CD4-positive, alpha-beta T cell (primary cell): ENCODE measurements at regions not wholly inside any gene's neighbourhood (a gene's known extent, or its start where the extent isn't known, plus 50 kb on each side); places are given as distances from the start of the nearest gene placed in this dataset.

ENCODE experiments used
- ATAC-seq: fragments of 200-7000 bp; cut with Tn5 transposase; one replicate; pipeline ENCODE4 v1.10.0; 2022; ENCODE audit warnings: mild to moderate bottlenecking; ENCODE audit not compliant: poor library complexity
- CTCF ChIA-PET: fragments of 350-600 bp; sonication (Branson Sonifier 250); formaldehyde crosslinking; loops from one replicate; lab custom pipeline; 2021; ENCODE audit warnings: antibody characterized with exemption, inconsistent platforms; lab: Charles Lee
- POLR2A ChIA-PET: fragments of 350-600 bp; sonication (Branson Sonifier 250); formaldehyde crosslinking; loops from one replicate; lab custom pipeline; 2021; ENCODE audit warnings: antibody characterized with exemption, inconsistent platforms; lab: Charles Lee
- DNase-seq, 14 experiments: peaks; one replicate each; pipeline ENCODE4 v3.0.0-alpha.2; 2013 to 2020; ENCODE audit warnings: mixed read lengths in 2 of 14
- H3K27ac ChIP-seq, 2 donors: one replicate each; pipeline versions ENCODE4 v1.5.1 to v1.7.0; 2013; ENCODE audit warnings: low read length in 2 of 2, low read depth in 1 of 2, mild to moderate bottlenecking in 1 of 2
- H3K27me3 ChIP-seq, 2 experiments: 1 replicate in 1 of 2; 2 replicates in 1 of 2; pipeline versions ENCODE4 v1.6.1 to v1.7.0; 2013; ENCODE audit warnings: low read length in 2 of 2, control low read depth in 1 of 2, mild to moderate bottlenecking in 1 of 2, moderate library complexity in 1 of 2; ENCODE audit not compliant: insufficient read depth in 2 of 2, control insufficient read depth in 1 of 2
- H3K36me3 ChIP-seq: one replicate; pipeline ENCODE4 v1.6.1; 2013; ENCODE audit warnings: low read length, control low read depth; ENCODE audit not compliant: insufficient read depth
- H3K4me1 ChIP-seq: one replicate; pipeline ENCODE4 v1.6.1; 2013; ENCODE audit warnings: low read length, control low read depth; ENCODE audit not compliant: insufficient read depth
- H3K4me3 ChIP-seq: one replicate; pipeline ENCODE4 v1.5.1; 2013; ENCODE audit warnings: mild to moderate bottlenecking, low read length, moderate library complexity
- H3K9me3 ChIP-seq, 2 experiments: 1 replicate in 1 of 2; 2 replicates in 1 of 2; pipeline versions ENCODE4 v1.6.1 to v1.7.0; 2013; ENCODE audit warnings: low read length in 2 of 2, mild to moderate bottlenecking in 2 of 2, control low read depth in 1 of 2, moderate library complexity in 1 of 2; ENCODE audit not compliant: control insufficient read depth in 1 of 2, insufficient read depth in 1 of 2
- H3K27ac Mint-ChIP-seq: one replicate; pipeline ENCODE4 v1.8.0; 2020; ENCODE audit warnings: mixed read lengths
- H3K27me3 Mint-ChIP-seq: one replicate; pipeline ENCODE4 v1.8.0; 2021; ENCODE audit warnings: mixed read lengths
- H3K36me3 Mint-ChIP-seq: one replicate; pipeline ENCODE4 v1.8.0; 2021; ENCODE audit warnings: low read depth, mixed read lengths
- H3K4me1 Mint-ChIP-seq: one replicate; pipeline ENCODE4 v1.8.0; 2021; ENCODE audit warnings: low read depth, mixed read lengths
- H3K4me3 Mint-ChIP-seq: one replicate; pipeline ENCODE4 v1.8.0; 2020; ENCODE audit warnings: mild to moderate bottlenecking, mixed read lengths
- H3K9me3 Mint-ChIP-seq: one replicate; pipeline ENCODE4 v1.8.0; 2020; ENCODE audit warnings: mixed read lengths
- CTCF ChIP-seq: fragments of 200-600 bp; IDR thresholded peaks from one replicate; pipeline ENCODE4 v1.8.0; 2022; ENCODE audit warnings: antibody characterized with exemption, mild to moderate bottlenecking
- intact Hi-C, 2 experiments: fragments of 100-400 bp; cut with DNase I in 1 of 2; cut with micrococcal nuclease in 1 of 2; formaldehyde crosslinking; loops; one replicate each; pipeline versions ENCODE4 v1.15.1 to v1.9.0; 2023 to 2025; cut with DNase I, micrococcal nuclease

GRCh38 chr5:143558048-143558447 is 154.6 kb upstream of the NR3C1 start:
- no peaks in the 10 kb centered on the region for H3K4me1 ChIP-seq
- no peaks in the 10 kb centered on the region for H3K36me3 ChIP-seq
- CTCF ChIA-PET: no interaction called here
- H3K4me3 ChIP-seq: no peak overlapping the region
- no peaks in the 10 kb centered on the region for H3K9me3 ChIP-seq
- no peaks in the 10 kb centered on the region for H3K9me3 Mint-ChIP-seq
- H3K36me3 Mint-ChIP-seq: no peaks in the 10 kb centered on the region
- ATAC-seq: no peak
- H3K4me3 Mint-ChIP-seq: no peak overlapping the region
- H3K27me3 ChIP-seq: no peaks in the 10 kb centered on the region
- no peak overlapping the region for H3K27ac Mint-ChIP-seq
- H3K4me1 Mint-ChIP-seq: no peaks in the 10 kb centered on the region
- no peak overlapping the region for H3K27ac ChIP-seq
- peaks cover 7% of the 10 kb centered on the region for H3K27me3 Mint-ChIP-seq
- no peak for DNase-seq
- no peak for TF ChIP-seq CTCF
- POLR2A ChIA-PET: no interaction called here
- intact Hi-C loops: no loop called here

- ATAC-seq: no peak
- ChIA-PET POLR2A (interaction anchor here (0.7 kb wide), 1 partner anchor 511 kb away, joined by 3 read pairs; no protein-coding TSS in a partner anchor), CTCF (interaction anchor here (1.1 kb wide), 1 partner anchor 13 kb away, joined by 3 read pairs; no protein-coding TSS in a partner anchor)
- no peak for TF ChIP-seq CTCF
- H3K4me1 Mint-ChIP-seq: no peaks in the 10 kb centered on the region
- H3K36me3 Mint-ChIP-seq: no peaks in the 10 kb centered on the region
- no peak overlapping the region for H3K4me3 Mint-ChIP-seq
- H3K27me3 Mint-ChIP-seq: peaks cover 7% of the 10 kb centered on the region
- Histone ChIP-seq H3K27ac (no peak overlapping the region), H3K4me1 (no peaks in the 10 kb centered on the region), H3K36me3 (no peaks in the 10 kb centered on the region), H3K9me3 (no peaks in the 10 kb centered on the region), H3K27me3 (no peaks in the 10 kb centered on the region), H3K4me3 (no peak overlapping the region)
- no peak overlapping the region for H3K27ac Mint-ChIP-seq
- DNase-seq: peak in 1 of 14 experiments; percentile 29
- no peaks in the 10 kb centered on the region for H3K9me3 Mint-ChIP-seq
- intact Hi-C loops: no loop called here
Observed at GRCh38 chr5:143557061-143557818, 153.8 kb upstream of the NR3C1 start.

- Histone ChIP-seq H3K36me3 (no peaks in the 10 kb centered on the region), H3K27me3 (no peaks in the 10 kb centered on the region), H3K4me3 (no peak overlapping the region), H3K4me1 (no peaks in the 10 kb centered on the region), H3K27ac (no peak overlapping the region), H3K9me3 (no peaks in the 10 kb centered on the region)
- ATAC-seq (no peak), DNase-seq (no peak)
- H3K27me3 Mint-ChIP-seq: peaks cover 7% of the 10 kb centered on the region
- no peak overlapping the region for H3K4me3 Mint-ChIP-seq
- H3K9me3 Mint-ChIP-seq: no peaks in the 10 kb centered on the region
- H3K27ac Mint-ChIP-seq: no peak overlapping the region
- ChIA-PET POLR2A (interaction anchor here (0.7 kb wide), 1 partner anchor 367 kb away, joined by 3 read pairs; no protein-coding TSS in a partner anchor), CTCF (interaction anchor here (0.9 kb wide), 1 partner anchor 20 kb away, joined by 3 read pairs; no protein-coding TSS in a partner anchor)
- intact Hi-C loops: no loop called here
- no peaks in the 10 kb centered on the region for H3K36me3 Mint-ChIP-seq
- no peaks in the 10 kb centered on the region for H3K4me1 Mint-ChIP-seq
- TF ChIP-seq CTCF: no peak
Observed at GRCh38 chr5:143554918-143555477, 151.5 kb upstream of the NR3C1 start.
